CD4-positive, alpha-beta T cell treated with Interleukin-15 for 4 hours (primary cell): ENCODE measurements at regions not wholly inside any gene's neighbourhood (a gene's known extent, or its start where the extent isn't known, plus 50 kb on each side); places are given as distances from the start of the nearest gene placed in this dataset.

Experiments used
- DNase-seq: peaks from one replicate; pipeline ENCODE4 v3.0.0-alpha.2; 2020; ENCODE audit warnings: low spot score

DNA sequence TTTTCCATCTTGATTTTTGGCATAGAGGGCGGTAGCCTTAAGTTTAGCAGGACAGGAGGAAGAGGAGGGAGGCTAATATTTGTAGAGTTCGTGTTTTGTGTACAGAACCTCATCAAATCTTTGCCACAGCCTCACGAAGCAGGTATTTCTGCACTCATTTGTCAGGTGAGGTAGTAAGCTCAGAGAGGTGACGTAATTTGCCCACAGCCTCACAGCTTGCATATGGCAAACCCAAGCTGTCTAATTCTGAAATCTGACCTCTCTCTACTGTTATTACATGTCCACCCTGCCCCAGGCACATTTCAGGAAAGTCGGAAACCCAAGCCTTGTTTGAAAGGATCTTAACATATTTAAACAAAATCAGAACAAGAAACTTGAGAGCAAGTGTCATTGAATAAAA lies 91.1 kb upstream of the TPM1 start:
- DNase-seq, result no peak

DNA sequence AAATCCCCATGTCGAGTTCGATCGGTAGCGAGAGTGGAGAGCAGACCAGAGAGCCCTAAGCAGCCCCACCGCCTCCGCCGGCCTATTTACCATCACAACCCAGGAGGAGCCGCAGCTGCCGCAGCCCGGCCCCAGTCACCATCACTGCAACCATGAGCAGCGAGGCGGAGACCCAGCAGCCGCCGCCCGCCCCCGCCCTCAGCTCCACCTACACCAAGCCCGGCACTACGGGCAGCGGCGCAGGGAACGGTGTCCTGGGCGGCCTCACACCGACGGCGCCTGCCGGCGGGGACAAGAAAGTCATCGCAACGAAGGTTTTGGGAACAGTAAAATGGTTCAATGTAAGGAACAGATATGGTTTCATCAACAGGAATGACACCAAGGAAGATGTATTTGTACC lies 89.5 kb upstream of the TPM1 start:
- DNase-seq, result no peak

DNA sequence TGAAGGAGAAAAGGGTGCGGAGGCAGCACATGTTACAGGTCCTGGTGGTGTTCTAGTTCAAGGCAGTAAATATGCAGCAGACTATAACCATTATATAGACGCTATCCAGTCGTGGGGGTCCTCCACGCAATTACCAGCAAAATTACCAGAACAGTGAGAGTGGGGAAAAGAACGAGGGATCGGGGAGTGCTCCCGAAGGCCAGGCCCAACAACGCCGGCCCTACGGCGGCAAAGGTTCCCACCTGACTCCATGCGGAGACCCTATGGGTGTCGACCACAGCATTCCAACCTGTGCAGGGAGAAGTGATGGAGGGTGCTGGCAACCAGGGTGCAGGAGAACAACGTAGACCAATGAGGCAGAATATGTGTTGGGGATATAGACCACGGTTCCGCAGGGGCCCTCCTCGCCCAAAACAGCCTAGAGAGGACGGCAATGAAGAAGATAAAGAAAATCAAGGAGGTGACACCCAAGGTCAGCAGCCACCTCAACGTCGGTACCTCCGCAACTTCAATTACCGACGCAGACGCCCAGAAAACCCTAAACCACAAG lies 89.0 kb upstream of the TPM1 start:
- DNase-seq, result no peak

DNA sequence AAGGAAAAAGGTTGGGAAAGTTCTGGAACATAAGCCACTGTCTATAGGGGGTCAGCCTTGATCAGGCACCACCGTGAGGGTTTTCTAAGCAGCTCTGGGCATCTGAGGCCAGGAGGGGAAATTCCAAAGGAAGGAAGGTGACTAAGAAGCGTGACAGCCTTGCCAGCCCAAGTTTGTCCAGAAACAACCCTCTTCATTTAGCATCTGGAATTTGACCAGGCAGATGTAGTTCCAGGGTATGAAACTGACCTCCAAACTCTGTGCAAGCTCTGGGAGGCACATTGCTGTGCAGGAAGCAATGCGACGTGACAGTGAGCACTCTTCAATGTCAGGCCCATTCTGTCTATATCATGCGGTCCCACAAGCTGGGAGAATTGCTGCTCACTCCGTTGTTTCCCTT lies 85.4 kb upstream of the TPM1 start:
- DNase-seq, result no peak

DNA sequence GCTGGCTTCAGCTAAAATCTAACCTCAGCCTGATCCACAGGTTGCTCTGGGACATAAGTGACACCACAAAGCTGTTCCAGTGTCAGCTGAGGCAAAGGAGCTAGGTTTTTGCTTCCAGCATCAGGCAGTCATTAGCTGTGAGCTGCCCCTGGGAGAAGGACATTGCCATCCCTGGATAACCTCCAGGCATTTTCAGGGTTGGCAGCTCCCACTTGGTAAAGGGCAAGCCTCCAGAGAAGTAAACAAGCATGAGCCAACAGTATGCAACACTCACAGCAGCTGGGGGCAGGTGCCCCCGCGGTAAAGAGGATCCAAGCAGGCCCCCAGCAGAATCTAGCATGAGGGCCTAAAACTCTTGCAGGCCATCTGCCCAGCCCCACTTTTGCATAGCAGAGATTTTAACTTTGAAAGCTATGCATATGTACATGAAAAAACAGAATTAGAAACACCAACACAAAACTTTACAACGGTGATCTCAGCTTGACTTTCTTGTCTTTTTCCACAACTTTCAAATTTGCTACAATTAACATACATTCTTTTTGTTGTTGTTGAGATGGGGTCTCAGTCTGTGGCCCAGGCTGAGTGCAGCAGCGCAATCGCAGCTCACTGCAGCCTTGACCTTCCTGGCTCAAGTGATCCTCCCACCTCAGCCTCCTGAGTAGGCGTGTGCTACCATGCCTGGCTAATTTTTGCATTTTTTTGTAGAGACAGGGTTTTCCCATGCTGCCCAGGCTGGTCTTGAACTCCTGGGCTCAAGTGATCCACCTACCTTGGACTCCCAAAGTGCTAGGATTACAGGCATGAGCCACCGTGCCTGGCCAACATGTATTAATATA lies 83.8 kb upstream of the TPM1 start:
- DNase-seq, result no peak

DNA sequence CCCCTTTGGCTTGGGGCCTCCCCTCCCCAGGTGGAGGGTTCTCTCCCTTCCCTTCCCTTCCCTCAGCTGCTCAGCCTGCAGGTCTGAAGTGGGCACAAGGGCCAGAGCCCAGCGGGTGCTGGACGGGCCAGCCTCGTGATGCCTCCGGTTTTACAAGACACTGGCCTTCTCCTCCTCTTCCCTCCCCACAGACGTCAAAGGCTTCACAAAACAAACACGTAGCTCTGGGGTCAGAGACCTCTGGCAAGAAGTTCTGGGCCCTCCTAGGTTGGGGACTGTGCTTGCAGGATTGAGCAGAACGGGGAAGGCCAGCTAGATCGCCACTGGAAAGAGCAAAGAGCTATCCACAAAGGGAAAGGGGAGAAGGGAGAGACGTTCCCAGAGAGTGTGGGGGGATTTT lies 81.4 kb upstream of the TPM1 start:
- no peak for DNase-seq

DNA sequence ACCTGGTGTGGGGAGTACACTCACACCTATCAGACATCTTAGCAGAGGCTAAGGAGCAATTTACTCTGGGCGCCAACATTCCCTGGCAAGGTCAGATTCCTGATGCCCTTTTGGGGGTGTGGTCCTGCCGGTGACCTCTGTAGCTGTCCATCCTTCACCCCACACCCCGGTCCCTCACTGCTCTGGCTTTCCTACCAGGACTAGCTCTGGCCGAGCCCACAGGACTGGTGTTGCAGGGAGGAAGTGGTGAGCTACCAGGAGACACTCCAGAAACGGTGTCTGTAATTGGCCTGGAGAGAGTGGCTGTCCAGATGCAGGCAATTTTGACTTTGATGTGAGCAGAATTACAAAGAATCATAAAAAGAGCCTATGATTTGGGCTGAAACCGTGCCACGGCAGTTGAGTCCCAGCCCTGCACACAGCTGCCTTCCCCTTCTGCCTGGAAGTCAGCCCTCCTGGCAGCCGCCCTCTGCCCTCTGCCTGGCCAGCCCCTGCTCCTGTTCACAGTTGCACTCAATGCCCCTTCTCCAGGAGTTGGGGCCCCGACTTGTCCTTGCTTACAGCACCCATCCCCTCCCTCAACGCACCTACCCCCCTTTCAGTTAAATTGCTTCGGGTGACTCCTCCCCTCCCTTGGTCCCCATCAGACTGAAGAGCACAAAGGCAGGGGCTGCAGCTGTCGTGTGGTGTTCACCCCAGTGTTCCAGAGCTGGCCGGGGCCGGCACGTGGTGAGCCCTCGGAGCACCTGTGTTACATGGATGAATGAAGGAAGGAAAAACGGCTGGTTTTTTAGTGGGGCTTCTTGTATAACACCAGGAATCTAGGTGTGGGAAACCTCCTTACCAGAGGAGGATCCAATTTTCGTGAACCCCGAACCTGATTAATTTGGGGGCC lies 80.2 kb upstream of the TPM1 start:
- no peak for DNase-seq

DNA sequence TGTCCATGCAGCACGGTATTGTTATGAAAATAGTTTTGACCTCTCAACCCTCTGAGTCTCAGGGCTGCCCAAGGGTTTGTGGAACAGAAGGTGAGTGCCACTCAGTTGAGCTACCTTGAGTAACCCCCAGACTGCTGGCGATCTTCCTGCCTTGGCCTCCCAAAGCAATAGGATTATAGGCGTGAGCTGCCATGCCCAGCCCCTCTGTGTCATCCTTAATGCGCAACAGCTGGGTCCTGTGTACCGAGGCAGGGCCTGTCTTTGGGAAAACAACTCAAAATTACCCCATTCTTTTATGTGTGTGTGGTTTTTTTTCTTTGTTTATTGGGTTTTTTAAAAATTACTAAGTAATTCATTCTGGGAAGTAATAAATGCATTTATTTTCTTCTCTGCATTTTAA lies 78.3 kb upstream of the TPM1 start:
- DNase-seq, result no peak

DNA sequence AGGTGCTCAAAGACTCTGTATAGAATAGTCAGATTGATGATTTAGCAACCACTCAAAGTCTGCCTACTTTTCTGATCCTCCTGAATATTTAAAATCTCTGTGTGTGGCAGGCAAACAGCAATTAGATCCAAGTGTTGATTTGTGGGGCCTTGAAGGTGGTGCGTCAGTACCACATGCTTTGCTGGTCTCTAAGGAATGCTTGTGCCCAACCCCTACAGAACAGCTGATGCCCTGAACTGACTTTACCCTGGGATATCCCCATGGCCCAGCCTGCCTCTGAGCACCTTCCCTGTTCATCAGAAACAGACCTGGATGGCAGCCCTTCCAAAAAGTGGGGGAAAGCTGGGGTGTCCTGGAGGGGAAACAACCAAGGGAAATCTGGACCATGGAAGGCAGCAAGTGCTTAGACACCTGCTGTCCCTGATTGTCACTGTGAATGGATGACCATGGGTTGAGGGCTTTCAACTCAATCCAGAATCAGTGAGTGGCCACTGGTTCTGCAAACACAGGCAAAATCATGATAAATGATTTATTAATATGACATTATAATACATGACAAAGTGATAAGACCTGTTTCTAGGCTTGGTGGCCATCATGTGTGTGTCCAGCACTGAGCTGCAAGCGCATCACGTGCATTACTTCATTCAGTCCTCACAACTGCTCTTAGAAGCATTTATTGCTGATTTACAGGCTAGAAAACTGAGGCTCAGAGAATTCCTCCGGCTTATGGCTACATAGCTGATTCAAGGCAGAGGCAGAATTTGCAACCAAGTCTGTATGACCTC lies 76.1 kb upstream of the TPM1 start:
- DNase-seq, result no peak

DNA sequence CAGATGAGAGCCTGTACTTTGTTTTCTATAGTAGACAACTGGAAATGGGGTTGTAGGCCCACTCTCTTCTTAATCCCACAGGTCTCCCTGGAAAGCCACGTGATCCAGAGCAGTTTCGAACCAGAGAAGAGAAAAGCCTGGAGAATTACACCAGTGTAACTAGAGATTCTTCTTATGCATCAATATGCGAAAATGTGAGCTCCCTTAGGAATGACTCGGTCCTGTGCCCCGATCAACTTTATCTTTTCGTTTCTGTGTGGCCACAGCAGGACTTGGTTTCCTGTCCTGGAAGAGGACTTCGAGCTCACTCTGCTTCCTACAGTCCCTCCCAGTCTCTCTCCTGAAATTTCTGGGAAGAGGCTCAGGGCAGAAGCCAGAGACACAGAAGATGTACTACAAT lies 73.8 kb upstream of the TPM1 start:
- DNase-seq, result no peak

DNA sequence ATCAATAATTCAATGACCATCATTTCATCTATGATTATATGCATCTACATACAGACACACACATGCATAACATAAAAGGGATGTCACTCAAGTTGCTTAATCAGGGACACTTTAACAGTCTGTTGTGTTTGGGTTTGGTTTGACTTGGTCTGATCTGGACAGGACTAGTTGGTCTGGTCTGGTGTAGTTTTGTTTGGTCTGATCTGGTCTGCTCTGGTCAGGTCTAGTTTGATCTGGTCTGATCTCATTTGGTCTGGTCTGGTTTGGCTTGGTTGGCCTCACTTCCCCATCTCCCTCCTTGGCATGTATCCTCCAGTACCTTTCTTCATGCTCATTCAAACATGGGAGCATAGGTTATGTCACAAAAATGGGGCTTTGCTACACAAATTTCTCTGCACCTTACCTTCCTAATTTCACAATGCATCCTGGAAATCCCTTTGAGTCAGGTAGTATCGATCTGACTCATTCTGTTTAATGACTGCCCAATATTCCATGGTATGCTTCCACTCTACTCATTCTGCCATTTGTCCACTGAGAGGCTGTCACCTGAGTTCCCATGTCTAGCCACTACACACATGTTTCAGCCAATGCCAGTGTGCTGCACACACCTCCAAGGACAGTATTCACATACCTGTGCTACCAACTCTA lies 73.0 kb upstream of the TPM1 start:
- no peak for DNase-seq

DNA sequence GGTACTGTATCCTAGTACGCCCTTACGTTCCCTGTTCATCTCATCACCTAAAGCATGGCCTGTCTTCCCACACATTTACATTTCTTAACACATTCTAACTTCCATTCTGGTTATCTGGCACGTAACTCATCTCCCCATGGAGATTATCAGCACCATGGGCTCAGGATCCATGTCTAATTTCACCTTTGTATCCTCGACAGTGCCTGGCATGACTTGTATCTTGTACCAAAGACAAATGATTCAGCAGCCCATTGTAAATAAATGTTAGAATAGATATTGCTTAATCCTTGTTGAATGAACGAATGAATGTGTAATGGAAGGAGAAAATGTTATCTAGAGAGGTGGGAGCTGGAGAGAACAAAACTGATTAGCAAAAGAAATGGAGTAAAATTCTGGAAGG lies 69.7 kb upstream of the TPM1 start:
- no peak for DNase-seq

DNA sequence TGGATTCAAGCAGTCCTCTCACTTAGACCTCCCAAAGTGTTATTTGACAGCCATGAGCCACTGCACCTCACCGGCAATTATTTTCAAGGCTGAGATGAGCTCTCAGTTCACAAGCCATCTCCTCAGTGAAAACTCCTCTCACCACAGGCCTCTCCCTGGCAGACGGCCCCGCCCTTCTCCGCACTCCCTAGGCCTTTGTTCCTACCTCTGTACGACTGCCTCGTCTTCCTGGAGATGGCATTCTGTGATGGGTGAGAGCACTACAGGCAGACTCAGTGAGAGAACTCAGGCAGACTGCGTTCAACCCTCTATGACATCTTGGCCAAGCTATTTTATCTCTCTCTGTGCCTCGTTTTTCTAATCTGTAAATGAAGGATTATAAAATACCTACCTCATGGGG lies 67.0 kb upstream of the TPM1 start:
- DNase-seq, result no peak

DNA sequence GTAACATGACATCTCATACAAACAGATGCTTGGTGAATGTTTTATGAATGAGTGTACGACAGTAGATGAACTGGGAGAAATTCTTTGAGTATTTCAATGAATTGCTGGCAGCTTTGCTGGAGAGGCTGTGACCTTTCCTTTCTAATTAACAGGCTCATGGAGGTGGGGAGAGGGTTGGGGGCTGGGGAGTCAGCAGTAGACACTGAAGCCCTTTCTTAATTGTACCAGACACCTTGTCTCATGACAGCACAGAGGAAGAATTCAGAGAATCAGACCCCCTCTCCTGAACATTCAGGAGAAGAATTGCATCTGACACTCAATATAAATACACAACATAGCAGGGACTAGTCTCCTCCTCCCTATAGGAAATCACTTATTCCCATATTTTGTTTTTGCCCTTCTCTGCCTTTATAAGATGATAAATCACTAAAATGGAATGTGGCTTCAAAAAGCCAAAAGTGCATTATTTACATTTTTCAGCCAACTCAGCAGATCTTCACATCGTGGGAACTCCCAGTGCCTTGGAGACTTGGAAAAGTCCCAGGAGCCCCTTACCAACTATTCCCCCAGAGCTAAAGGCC lies 66.2 kb upstream of the TPM1 start:
- no peak for DNase-seq

DNA sequence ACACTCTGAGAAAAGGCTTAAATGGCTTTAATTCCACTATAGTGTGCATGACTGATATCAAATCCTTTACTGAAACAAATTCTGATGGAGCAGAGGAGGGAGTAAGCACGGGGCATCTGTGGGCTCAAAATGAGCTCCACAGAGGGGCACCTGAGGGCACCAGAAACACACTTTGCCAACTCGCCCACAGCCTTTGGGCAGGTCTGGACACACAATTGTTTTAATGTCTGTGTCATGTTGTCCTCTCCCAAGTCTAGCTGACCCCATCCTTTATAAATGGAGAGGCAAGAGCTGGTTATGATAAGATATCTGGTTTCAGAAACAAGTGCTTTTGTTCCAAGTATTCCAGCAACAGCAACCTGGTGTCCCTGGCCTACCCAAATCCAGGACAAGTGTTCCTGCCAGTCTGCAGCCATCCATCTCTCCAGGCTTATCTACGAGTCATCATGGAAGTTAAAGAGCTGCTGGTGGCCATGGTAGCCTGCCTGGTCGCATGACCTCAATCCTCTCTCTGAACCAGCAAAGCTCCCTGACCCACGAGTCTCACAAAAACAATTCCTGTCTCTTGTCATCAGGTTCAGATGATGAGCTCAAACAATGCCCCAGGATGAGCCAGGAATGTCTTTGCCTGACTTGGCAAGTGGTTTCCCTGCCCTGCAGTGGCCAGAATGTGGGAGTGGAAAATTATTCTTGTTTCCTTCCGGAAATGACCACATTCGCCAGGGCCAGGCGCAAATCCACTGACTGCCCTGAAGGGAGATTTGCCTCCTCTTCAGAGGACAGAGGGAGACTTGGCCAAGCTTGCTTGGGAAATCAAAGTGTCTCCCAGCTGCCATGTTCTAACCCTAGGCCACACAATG lies 64.4 kb upstream of the TPM1 start:
- DNase-seq, result no peak

DNA sequence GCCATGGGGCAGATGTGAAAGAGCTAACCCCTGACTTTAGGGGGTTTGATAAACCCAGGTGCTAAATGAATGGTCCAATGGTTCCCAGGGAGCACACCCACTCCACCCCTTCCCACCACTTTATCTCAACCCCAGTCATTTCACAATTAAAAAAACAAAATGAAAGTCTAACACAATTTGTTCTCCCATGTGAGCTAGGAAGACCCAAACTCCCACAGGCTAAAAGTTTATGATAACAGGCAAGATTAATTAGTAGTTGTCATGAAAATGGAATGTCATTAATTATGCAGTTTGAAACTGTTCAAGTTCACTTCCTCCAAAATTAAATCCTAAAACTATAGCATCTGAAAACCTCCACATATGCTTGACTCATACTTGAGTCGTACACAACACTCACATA lies 63.3 kb upstream of the TPM1 start:
- DNase-seq, result no peak

DNA sequence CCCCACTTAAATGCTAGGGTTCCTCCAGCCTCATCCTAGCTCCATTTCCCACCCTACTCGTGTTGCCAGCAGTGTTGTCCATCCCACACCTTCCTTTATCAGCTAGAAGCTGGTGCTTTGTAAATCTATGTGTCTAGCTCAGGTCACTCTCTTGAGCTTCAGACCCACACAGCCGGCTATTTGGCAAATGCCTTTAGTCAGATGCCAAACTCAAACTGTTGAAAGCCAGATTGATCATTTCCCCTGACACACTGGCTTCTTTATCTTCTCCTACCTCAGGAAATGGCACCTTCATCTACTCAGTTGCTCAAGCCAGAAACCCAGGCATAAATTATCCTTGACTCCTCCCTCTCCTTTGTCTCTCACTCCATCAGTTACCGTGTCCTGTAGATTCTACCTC lies 61.5 kb upstream of the TPM1 start:
- no peak for DNase-seq

DNA sequence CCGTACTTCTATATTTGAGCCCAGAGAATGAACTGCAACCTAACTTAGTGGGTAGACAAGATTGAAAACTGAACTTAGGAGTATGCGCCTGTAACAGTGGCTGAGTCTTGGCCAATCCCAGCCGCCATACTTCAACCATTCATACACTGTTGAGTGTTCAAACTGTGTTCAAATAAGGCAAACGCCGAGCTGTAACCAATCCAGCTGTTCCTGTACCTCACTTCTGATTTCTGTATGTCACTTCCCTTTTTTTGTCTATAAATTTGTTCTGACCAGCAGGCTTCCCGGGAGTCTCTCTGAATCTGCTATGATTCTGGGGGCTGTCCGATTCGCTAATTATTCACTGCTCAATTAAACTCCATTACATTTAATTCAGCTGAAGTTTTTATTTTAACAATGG lies 58.6 kb upstream of the TPM1 start:
- no peak for DNase-seq

DNA sequence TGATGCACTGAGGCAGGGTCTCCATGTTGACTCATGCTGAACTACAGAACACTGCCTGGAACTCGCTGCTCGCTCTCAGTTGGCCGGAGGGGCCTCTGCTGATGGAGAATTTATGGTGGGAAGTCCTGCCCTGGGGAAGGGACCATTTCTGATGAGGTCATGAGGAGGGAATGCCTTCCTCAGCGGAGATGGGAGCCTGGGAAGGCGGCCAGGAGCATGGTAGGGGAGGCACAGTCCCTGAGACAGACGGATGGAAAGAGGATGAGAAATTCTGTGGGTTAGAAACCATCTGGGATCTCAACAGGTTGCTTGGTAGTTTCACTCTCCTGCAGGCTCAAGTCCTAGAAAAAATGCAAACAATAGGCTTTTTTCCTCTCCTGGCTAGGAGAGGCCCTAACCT lies 56.8 kb upstream of the TPM1 start:
- no peak for DNase-seq

DNA sequence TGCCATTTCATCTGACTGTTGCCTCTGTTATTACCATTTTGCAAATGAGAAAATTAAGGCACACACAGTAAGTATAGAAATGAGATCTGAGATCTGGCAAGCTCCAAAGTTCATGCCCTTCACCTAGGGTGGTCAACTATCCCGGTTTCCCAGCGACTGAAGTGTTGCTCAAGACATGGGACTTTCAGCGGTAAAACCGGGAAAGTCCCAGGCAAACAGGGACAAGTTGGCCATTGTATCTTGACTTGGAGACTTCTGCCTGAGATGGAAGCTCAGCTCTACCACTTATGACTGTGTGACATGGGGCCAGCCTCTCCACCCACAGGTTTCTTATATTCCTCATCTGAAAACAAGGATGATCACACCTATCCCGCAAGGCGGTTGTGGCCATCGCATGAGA lies 55.6 kb upstream of the TPM1 start:
- no peak for DNase-seq

DNA sequence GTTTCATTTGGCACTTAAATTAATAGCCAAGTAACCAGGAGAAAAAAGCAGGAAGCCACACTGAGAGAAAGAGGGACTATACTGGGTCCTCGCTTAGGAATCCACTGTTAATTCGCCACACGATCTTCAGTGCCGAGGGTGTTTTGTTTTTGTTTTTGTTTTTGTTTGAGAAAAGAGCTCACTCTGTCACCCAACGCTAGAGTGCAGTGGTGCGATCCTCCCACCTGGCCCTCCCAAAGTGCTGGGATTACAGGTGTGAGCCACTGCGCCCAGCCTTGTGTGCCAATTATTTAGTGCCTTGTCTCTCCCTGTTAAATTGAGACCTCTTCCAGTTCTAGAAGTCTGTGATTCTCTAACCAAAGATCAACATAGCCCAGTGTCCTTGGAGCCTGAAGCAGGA lies 53.8 kb upstream of the TPM1 start:
- no peak for DNase-seq
